GM21786 (cell line): ENCODE measurements at regions not wholly inside any gene's neighbourhood (a gene's known extent, or its start where the extent isn't known, plus 50 kb on each side); places are given as distances from the start of the nearest gene placed in this dataset.

Experiments
- ATAC-seq: cut with Tn5 transposase; IDR thresholded peaks from one replicate; pipeline ENCODE4 v1.9.1; 2021; ENCODE audit not compliant: unreplicated experiment

DNA sequence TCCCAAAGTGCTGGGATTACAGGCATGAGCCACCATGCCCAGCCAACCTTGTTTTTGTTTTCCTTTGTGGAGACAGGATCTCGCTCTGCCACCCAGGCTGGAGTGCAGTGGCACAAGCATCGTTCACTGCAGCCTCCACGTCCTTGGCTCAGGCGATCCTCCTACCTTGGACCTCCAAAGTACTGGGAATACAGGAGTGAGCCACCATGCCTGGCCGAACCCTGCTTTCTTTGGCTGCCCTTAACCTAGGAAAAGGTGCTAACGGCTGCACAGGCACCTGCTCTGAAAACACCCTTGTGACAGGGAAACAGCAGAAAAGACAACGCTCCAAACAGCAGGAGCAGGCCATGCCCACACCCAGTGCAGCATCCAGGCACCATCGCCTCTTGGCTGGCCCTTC is 71.9 kb downstream of the OAT start:
- no peak for ATAC-seq

DNA sequence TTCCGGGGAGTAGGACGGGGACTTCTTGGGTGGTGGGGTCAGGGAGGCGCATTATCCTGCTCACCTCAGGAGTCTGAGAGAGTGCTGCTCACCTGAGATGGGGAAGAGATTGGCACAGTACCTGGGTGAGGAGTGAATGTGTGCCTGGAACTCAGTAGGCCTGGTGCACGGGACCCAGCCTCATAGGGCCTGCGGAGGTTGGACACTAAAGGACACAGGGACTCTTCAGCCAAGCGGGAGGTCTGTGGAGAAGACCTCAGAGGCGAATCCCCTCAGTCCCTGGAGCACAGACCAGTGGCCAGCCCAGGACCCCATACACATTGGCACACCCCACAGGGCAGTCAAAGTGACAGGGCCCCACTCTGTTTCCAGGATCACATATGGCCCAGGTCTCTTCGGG is 73.2 kb downstream of the OAT start:
- ATAC-seq, result no peak

DNA sequence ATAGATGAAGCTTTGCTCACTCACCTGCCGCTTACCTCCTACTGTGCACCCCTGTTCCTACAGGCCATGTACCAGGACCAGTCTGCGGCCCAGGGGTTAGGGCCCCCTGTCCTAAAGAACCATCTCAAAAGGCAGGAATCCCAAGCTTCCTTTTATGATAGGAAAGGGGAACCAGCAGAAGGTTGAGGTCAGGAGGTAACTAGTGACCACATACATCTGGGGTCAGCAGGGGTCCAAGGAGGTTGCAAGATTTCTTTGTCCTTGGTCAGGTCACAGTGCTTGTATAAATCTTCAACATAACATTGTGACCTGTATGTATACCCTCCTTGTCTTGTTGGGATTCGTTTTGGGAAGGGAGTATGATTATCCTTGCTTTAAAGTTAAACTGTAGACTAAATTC is 73.8 kb downstream of the OAT start:
- no peak for ATAC-seq

DNA sequence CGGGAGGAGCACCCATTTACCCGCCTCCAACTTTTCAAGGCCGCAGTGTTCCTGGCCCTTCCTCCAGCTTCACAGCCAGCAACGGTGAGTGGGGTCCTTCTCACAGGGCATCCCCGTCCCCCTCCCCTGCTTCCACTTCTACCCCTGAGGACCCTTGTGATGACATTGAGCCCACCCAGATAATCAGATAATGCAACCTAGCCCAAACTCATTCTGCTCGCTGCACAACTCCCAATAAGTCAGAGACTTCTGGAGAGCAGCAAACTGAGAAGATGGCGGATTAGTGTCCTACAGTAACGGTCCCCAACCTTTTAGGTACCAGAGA is 74.5 kb downstream of the OAT start:
- no peak for ATAC-seq

DNA sequence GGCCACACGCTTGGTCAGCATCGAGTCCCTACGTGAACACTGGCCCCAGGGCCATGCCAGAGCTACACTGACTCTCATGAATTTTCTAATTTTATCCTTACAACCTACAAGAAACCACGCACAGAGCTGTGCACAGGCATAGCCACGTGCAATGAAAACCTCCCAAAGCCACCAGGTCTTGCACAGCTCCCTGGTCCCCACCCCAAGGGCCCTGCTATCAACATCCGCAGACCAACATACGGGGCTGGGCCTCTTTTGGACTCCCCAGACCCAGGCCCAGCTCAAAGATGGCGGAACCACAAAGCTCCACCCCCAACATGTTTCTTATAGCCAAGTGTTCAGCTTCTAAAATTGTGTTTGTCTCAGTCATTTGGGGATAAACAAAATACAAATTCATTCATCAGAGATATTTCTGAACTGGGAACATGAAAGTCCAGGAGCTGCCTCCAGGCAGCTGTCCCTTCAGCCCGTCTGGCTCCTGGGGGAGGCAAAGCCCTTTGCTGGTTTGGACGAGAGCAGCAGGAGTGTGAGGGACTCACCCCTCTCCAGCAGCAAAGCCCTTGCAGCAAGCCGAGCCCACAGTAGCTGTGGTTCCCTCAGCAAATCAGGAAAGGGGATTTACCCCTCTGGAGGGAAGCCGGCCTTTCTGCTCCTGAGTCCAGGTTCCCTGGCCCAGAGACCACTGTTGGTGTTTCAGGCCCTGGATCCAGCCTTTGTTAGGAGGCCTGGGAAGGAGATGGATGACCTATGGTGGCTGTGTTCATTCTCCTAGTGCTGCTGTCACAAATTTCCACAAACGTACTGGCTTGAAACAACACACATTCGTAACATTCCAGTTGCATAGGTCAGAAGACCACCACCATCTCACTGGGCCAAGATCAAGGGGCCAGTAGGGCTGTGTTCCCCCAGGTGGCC is 75.1 kb downstream of the OAT start:
- no peak for ATAC-seq

DNA sequence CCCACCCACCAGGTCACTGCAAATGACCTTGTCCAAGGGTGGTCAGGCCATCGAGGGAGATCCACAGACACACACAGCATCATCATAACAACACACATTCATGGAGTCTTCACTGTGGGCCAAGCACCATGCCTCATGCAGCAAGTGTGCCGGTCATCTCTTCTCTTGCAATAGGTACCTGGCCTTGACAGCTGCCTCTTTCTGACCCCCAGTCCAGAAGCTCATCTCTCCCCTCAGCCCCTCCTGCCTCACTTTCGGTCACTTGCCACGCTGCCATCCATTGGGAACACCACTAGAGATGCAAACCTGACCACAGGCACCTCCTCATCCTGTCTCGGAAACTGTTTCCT is 75.9 kb downstream of the OAT start:
- ATAC-seq, result no peak

DNA sequence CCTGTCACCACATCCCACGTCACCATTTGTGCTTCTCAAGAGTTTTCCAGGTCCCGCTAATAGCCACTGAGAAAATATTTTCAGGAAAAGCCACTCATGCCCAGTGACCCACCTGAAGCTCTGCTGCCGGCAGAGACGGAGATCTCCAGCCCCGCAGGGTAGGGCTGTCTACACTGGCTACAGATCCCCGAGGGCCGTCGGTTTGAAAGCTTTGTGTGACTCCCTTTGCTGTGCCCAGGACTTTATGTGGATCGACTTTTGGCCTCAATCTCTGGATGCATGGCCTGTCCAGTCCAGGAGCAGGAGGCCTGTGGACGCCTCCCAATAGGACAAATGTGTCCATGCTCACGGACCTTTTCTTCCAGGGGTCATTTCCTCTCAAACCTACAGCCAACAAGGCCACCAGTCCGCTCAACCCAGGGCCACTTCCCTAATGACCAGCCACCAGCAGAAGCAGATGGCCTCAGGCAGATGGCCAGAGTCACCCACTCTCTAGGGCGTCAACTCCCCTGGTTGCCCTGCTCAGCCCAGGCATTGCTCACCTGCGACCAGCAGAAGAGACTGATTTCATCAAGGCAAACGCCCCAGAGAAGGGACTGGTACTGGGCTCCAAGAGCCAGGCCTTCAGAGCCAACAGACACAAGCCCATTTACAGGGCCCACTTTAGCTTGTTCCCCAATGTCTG is 76.4 kb downstream of the OAT start:
- ATAC-seq, result no peak

DNA sequence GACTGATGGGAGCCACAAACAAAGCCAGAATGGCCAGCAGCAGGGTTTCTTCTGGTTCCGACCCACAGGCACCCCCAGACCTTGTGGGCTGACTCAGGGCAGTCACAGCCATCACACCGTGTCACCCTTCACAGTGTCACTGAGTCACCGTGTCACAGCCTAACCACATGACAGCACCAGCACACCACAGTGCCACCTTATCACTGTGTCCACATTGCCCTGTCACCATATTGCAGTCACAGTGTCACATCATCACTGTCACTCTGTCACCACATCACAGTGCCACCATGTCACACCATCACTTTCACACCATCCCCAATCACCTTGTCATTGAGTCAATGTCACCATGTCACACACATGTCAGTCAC is 77.0 kb downstream of the OAT start:
- no peak for ATAC-seq

DNA sequence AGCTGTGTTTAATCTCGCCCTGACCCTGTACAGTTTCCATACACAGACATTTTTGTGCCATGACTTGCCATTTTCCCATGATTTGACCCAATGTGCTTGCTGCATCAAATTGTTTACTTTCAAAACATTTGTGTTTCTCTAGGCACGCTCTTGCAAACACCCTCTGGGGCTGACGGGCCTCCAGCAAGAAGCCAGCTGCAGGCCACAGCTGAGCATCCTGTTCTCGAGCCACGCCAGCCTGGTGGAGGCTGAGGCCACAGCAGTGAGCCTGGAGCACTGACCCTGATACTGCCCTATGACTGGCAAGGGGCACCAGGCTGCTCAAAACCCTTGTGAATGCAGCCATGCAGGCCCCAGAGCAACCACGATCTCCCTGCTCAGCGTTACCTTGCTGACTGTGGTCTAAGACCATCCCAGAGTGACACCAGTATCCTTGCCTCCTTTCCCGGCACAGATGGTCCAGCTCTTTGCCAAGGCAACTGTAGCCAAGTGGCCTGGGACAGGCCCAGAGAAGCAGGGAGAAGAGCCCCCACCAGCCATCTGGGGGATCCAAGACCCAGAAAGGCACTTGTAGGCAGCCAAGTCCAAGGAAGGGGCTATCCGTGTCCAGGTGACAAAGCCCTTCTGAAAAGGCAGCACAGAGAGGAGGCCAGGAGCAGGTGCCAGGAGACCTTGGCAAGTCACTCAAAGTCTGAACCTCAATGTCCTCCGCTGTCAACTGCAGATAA is 78.5 kb downstream of the OAT start:
- no peak for ATAC-seq

DNA sequence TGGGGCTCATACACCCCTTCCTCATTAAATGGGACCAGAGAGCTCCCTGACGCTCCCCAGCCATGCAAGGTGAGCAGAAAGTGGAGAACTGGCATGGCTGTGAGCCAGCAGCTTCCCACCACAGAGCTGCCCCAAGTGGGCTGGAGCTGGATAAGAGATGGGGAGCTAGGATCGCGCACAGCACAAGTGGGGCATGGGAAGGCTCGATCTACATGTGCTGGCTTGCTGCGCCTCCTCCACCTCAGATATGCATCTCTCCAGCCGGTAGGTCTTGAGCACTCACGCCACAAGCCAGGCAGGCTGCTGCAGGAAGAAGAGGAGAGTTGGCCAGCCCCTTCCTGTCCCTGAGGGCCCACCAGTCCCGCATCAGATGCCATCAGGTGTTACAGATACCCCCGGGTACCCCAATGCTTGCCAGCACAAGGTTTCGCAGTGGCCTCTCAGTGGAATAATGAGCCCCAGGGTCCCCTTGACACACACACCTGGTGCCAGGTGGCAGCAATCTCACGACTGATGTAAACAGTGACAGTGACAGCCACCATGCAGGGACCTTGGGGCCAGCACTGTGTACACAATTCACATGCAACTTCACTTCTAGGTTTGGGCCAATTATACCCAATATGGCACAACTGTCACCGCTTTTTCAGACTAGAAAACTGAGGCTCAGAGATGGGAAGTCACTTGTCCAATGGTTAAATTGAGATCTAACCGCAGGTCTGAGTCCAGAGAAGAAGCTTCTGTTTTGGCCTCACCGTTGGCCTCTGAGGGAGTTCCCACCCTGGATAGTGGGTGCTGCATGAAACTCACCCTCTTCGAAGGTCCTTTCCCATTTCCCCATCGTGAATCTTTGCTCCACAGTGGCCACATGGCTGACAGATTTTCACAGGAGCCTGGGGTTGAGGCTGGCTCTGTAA is 79.3 kb downstream of the OAT start:
- ATAC-seq, result no peak

DNA sequence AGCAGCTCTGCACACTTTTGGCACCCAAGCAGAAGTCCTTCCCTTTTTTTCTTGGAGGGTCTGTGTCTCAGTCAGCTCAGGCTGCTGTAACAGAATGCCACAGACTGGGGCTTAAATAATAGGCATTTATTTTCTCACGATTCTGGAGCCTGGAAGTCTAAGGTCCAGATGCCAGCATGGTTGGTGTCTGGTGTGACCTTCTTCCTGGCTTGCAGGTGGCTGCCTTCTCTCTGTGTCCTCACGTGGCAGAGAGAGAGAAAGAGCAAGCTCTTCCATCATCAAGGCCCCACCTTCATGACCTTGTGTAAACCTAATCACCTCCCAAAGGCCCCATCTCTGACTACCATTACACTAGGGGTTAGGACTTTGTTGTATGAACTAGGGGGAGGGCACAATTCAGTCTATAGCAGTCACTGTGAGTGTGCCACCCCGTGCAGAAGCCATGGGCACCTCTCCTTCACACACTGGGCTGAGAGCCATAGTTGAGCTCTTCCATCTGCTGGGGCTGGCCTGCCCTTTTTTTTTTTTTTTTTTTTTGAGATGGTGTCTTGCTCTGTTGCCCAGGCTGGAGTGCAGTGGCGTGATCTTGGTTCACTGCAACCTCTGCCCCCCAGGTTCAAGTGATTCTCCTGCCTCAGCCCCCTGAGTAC is 80.3 kb downstream of the OAT start:
- no peak for ATAC-seq

DNA sequence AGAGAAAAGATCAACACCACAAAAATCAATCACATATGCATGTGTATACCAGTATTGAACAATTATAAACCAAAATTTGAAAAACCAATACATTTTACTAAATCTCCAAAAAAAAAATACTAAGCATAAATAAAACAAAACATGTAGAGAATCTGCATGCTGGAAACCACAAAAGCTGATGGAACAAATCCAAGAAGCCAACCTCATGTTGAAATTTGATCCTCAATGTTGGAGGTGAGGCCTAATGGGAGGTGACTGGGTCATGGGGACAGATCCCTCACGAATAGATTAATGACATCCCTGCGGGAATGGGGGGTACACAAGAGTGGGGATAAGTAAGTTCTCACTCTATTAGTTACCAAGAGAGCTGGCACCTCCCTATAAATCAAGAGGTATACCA is 82.5 kb downstream of the OAT start:
- no peak for ATAC-seq

DNA sequence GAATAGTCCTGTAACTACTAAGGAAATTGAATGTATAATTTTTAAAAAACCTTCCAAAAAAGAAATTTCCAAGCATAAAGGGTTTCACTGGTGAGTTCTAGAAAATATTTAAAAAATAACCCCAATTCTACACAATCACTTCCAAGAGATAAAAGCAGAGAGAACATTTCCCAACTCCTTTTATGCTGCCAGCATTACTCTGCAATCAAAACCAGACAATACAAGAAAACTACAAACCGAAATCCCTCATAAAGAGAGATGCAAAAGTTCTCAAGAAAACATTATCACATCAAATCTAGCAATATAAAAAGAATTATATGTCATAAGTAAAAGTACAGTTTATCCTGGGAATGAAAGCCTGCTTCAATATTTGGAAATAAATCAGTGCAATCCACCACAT is 84.8 kb downstream of the OAT start:
- ATAC-seq, result no peak

DNA sequence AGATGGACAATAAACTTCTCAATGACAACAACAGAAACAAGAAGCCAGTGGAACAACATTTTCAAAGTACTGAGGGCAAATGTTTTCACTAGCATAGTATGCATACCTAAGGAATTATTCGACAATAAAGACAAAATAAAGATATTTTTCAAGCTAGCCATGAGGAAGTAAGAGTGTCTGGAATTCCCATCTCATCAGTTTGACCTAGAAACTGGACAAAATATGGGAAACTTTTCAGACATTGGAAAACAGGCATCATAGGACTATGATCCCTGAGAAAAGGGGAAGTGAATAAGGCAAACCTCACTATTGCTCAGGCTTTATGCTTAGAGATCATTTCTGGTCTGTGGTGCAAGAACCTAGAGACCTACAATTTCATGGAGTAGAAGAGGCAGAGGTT is 86.3 kb downstream of the OAT start:
- no peak for ATAC-seq

DNA sequence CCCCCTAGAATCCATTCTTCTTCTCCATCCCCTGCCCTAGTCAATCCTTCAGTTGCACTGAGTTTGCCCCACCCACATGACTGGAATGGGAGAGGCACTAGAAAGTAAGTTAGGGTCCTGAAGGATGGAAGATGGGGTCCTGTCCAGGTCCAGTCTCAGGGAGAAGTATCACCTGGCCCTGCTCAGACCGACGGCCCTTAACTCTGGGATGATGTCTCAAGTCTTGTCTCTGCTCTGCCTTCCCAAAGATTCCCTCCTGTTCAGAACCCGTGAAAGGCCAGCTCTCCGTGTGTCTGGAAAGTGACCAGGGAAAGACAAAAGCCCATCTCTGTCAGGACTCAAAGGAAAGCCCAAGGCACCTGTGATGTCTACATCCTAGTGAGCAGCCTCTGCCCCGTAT is 88.8 kb downstream of the OAT start:
- no peak for ATAC-seq

DNA sequence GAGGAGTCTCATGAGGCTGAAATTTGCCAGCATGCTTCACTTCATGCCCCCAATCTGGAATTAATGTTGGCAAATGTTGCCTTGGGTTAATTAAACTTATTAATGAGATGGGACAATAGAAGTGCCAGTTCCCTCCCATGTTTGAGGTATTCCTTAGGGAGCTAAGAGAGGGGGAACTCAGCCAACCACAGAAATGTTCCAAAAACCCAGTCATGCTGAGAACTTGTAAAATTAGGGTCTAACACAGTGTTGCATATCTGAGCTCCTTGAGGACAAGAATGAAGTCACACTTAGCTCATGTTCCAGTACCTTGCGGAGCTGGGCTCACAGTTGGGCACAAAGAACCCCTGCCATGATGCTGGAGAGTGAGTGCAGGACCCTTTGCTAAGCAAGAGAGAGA is 89.4 kb downstream of the OAT start:
- ATAC-seq, result no peak

DNA sequence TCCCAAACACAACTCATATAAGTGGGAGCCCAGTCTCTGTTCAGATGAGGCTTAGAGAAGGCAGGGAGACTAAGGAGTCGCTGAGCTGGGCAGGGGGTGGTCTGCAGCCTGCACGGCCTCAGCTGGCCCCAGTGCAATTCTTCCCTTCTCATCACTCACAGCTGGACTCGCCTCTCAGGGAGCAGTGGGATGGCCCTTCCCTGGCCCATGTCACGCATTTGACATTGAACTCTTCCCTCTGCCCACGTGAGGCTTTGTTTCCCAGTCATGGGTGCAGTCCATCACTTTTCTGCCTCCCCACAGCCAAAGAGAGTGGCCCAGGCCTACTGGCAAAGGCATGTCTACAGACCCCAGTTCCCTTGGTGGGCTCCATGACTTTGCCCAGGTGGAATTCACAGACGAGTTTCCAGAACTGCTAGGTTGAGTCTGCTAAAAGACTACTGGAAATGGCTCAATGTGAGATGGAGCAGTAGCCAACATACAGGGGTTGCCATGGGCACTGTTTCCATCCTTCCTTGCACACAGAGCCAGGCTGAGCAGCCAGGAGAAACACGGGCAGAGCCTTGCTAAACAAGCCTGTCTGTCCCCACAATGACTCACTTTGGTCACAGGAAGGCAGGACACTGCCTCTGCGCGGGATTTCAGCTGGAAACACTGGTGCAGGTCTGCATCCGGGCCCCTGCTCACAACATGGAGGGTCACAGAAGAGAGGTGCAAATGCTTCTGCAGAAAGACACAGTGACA is 90.1 kb downstream of the OAT start:
- ATAC-seq, result no peak

DNA sequence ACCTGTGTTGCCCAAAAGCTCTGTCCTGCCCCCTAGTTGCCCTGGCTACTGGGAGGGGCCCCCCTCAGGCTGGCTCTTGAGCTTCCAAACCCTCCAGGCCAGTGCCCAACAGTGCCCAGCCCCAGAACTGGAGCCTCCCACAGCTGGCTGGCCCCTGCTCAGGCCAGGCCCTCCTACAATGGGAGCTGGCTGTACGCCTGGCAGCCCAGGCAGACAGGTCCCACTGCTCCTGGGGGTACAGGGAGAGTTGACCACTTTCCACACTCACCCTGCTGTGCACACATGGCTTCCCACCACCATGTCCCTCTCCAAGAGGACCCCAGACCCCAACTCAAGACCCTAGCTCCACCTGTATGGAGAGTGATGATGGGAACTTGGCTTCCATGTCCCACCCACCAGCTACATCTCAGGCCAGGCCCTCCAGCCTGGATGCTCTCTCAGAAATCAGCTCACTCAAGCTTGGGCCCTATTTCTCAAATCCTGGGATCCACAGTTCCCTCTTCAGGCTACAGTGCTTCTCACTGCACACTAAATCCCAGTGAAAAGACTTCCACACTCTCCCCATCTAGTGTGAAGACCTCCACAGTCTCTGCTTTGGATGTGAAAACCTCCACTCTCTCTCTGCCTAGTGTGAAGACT is 92.6 kb downstream of the OAT start:
- ATAC-seq, result no peak

DNA sequence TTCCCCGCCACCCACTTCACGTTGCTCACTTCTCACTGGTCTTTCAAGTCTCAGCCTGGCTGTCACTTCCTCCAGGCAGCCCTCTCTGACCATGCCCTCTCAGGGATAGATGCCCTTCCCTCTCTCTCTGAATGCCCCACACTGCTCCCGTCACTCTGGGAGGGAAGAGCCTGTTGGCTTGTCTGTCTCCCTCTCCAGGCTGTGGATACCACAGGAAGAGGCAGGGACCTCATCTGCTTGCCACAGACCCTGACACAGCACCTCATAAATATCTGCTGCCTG is 93.1 kb downstream of the OAT start:
- ATAC-seq, result no peak
